Muscle of leg (tissue), 3 donors: ENCODE measurements at regions not wholly inside any gene's neighbourhood (a gene's known extent, or its start where the extent isn't known, plus 50 kb on each side); places are given as distances from the start of the nearest gene placed in this dataset.

Experiments used
- DNase-seq: peaks from one replicate; pipeline ENCODE4 v3.0.0; 2013
- H3K27ac ChIP-seq: one replicate; pipeline ENCODE4 v1.5.1; 2013; ENCODE audit warnings: mild to moderate bottlenecking, low read length, control low read depth
- H3K27me3 ChIP-seq: one replicate; pipeline ENCODE4 v1.6.1; 2013; ENCODE audit warnings: low read length; ENCODE audit not compliant: control insufficient read depth, insufficient read depth
- H3K36me3 ChIP-seq: one replicate; pipeline ENCODE4 v1.6.1; 2013; ENCODE audit warnings: low read length; ENCODE audit not compliant: control insufficient read depth, insufficient read depth
- H3K4me1 ChIP-seq: one replicate; pipeline ENCODE4 v1.6.1; 2013; ENCODE audit warnings: low read length; ENCODE audit not compliant: control insufficient read depth, insufficient read depth
- H3K4me3 ChIP-seq: one replicate; pipeline ENCODE4 v1.5.1; 2013; ENCODE audit warnings: low read length, control low read depth
- H3K9me3 ChIP-seq: replicated peaks from 2 replicates; pipeline ENCODE4 v1.6.1; 2013; ENCODE audit warnings: low read depth, low read length; ENCODE audit not compliant: control insufficient read depth
- WGBS: methylation state at CpG from one replicate; pipeline ENCODE4 v1.1.5; 2013; ENCODE audit warnings: missing lambda C conversion rate; ENCODE audit not compliant: insufficient coverage; 5-methylcytosine and 5-hydroxymethylcytosine counted together

GRCh38 chr18:73842795-73843394 is 304.7 kb downstream of the FBXO15 start:
- peak; percentile 35 for DNase-seq
- no peak overlapping the region for H3K4me3 ChIP-seq
- WGBS = 0% methylated on average over 5 of the region's 10 CpGs
- no peaks in the 10 kb centered on the region for H3K4me1 ChIP-seq
- no peak overlapping the region for H3K27ac ChIP-seq
- peaks cover 3% of the 10 kb centered on the region for H3K27me3 ChIP-seq
- no peaks in the 10 kb centered on the region for H3K36me3 ChIP-seq
- no peaks in the 10 kb centered on the region for H3K9me3 ChIP-seq

- Histone ChIP-seq H3K36me3 (no peaks in the 10 kb centered on the region), H3K27me3 (peaks cover 3% of the 10 kb centered on the region), H3K4me3 (no peak overlapping the region), H3K4me1 (no peaks in the 10 kb centered on the region), H3K27ac (no peak overlapping the region), H3K9me3 (no peaks in the 10 kb centered on the region)
- no CpG with 5 or more reads among the region's 1 CpG for WGBS
- no peak for DNase-seq
Measured at GRCh38 chr18:73841661-73842060, 306.0 kb downstream of the FBXO15 start.

- no peak for DNase-seq
- H3K27me3 ChIP-seq = peaks cover 3% of the 10 kb centered on the region
- no peaks in the 10 kb centered on the region for H3K4me1 ChIP-seq
- no peaks in the 10 kb centered on the region for H3K36me3 ChIP-seq
- no peaks in the 10 kb centered on the region for H3K9me3 ChIP-seq
- H3K27ac ChIP-seq = no peak overlapping the region
- no peak overlapping the region for H3K4me3 ChIP-seq
- 69% methylated on average over 11 of the region's 11 CpGs for WGBS
Measured at GRCh38 chr18:73840319-73840945, 307.2 kb downstream of the FBXO15 start.

- Histone ChIP-seq H3K4me3 (no peak overlapping the region), H3K36me3 (no peaks in the 10 kb centered on the region), H3K4me1 (no peaks in the 10 kb centered on the region), H3K27me3 (no peaks in the 10 kb centered on the region), H3K9me3 (no peaks in the 10 kb centered on the region), H3K27ac (no peak overlapping the region)
- DNase-seq = no peak
- WGBS = 55% methylated on average over 2 of the region's 4 CpGs
Measured at GRCh38 chr18:73839441-73839840, 308.2 kb downstream of the FBXO15 start.

GRCh38 chr18:73838107-73838506 is 309.5 kb downstream of the FBXO15 start:
- no peak overlapping the region for H3K4me3 ChIP-seq
- H3K27me3 ChIP-seq = no peaks in the 10 kb centered on the region
- DNase-seq = no peak
- H3K4me1 ChIP-seq = no peaks in the 10 kb centered on the region
- no peaks in the 10 kb centered on the region for H3K9me3 ChIP-seq
- no peaks in the 10 kb centered on the region for H3K36me3 ChIP-seq
- H3K27ac ChIP-seq = no peak overlapping the region

- H3K4me1 ChIP-seq = no peaks in the 10 kb centered on the region
- no peaks in the 10 kb centered on the region for H3K27me3 ChIP-seq
- WGBS = 80% methylated on average over 1 of the region's 8 CpGs
- DNase-seq = no peak
- H3K4me3 ChIP-seq = no peak overlapping the region
- H3K36me3 ChIP-seq = no peaks in the 10 kb centered on the region
- H3K27ac ChIP-seq = no peak overlapping the region
- no peaks in the 10 kb centered on the region for H3K9me3 ChIP-seq
Measured at GRCh38 chr18:73835656-73836364, 311.8 kb downstream of the FBXO15 start.

- no peak for DNase-seq
Measured at GRCh38 chr18:73835039-73835438, 312.6 kb downstream of the FBXO15 start.

GRCh38 chr18:73831688-73832087 is 315.9 kb downstream of the FBXO15 start:
- Histone ChIP-seq H3K4me3 (no peak overlapping the region), H3K27ac (no peak overlapping the region), H3K36me3 (no peaks in the 10 kb centered on the region), H3K9me3 (no peaks in the 10 kb centered on the region), H3K4me1 (no peaks in the 10 kb centered on the region), H3K27me3 (no peaks in the 10 kb centered on the region)
- no peak for DNase-seq
- WGBS = 90% methylated on average over 6 of the region's 6 CpGs

More at GRCh38 chr18:73835039-73835438, 312.6 kb downstream of the FBXO15 start:
- no peaks in the 10 kb centered on the region for H3K27me3 ChIP-seq
- H3K4me3 ChIP-seq = no peak overlapping the region
- H3K36me3 ChIP-seq = no peaks in the 10 kb centered on the region
- no peak overlapping the region for H3K27ac ChIP-seq
- no CpG with 5 or more reads among the region's 3 CpGs for WGBS
- H3K9me3 ChIP-seq = no peaks in the 10 kb centered on the region
- no peaks in the 10 kb centered on the region for H3K4me1 ChIP-seq

GRCh38 chr18:73829146-73829545 is 318.5 kb downstream of the FBXO15 start:
- Histone ChIP-seq H3K27me3 (no peaks in the 10 kb centered on the region), H3K27ac (no peak overlapping the region)

GRCh38 chr18:73827801-73828200 is 319.8 kb downstream of the FBXO15 start:
- H3K9me3 ChIP-seq = no peaks in the 10 kb centered on the region
- H3K4me1 ChIP-seq = no peaks in the 10 kb centered on the region
- no peak for DNase-seq
- 88% methylated on average over 2 of the region's 7 CpGs for WGBS
- H3K27ac ChIP-seq = no peak overlapping the region
- no peaks in the 10 kb centered on the region for H3K27me3 ChIP-seq
- H3K36me3 ChIP-seq = no peaks in the 10 kb centered on the region
- no peak overlapping the region for H3K4me3 ChIP-seq

More at GRCh38 chr18:73829146-73829545, 318.5 kb downstream of the FBXO15 start:
- no peaks in the 10 kb centered on the region for H3K36me3 ChIP-seq
- H3K4me1 ChIP-seq = no peaks in the 10 kb centered on the region
- WGBS = 76% methylated on average over 5 of the region's 7 CpGs
- DNase-seq = no peak
- no peaks in the 10 kb centered on the region for H3K9me3 ChIP-seq
- H3K4me3 ChIP-seq = no peak overlapping the region
